Activated CD4-positive, alpha-beta T cell treated with anti-CD3 and anti-CD28 coated beads, Interleukin-2, amount 10 ng/mL, durations not matched to agents 24 days and 14 days (primary cell): ENCODE measurements at regions not wholly inside any gene's neighbourhood (a gene's known extent, or its start where the extent isn't known, plus 50 kb on each side); places are given as distances from the start of the nearest gene placed in this dataset.

Experiments used
- DNase-seq: peaks from one replicate; pipeline ENCODE4 v3.0.0; 2022
- H3K27ac Mint-ChIP-seq: one replicate; pipeline ENCODE4 v1.8.0; 2022; ENCODE audit warnings: mild to moderate bottlenecking, mixed read lengths
- H3K27me3 Mint-ChIP-seq: one replicate; pipeline ENCODE4 v1.8.0; 2022; ENCODE audit warnings: mixed read lengths
- H3K36me3 Mint-ChIP-seq: one replicate; pipeline ENCODE4 v1.8.0; 2022; ENCODE audit warnings: low read depth, mild to moderate bottlenecking, mixed read lengths
- H3K4me1 Mint-ChIP-seq: one replicate; pipeline ENCODE4 v1.8.0; 2021; ENCODE audit warnings: mixed read lengths
- H3K4me3 Mint-ChIP-seq: one replicate; pipeline ENCODE4 v1.8.0; 2022; ENCODE audit warnings: mild to moderate bottlenecking, moderate library complexity, mixed read lengths
- H3K9me3 Mint-ChIP-seq: one replicate; pipeline ENCODE4 v1.8.0; 2021; ENCODE audit warnings: mixed read lengths
- intact Hi-C: fragments of 100-400 bp; cut with micrococcal nuclease; formaldehyde crosslinking; loops from one replicate; pipeline ENCODE4 v1.15.1; 2023

DNA sequence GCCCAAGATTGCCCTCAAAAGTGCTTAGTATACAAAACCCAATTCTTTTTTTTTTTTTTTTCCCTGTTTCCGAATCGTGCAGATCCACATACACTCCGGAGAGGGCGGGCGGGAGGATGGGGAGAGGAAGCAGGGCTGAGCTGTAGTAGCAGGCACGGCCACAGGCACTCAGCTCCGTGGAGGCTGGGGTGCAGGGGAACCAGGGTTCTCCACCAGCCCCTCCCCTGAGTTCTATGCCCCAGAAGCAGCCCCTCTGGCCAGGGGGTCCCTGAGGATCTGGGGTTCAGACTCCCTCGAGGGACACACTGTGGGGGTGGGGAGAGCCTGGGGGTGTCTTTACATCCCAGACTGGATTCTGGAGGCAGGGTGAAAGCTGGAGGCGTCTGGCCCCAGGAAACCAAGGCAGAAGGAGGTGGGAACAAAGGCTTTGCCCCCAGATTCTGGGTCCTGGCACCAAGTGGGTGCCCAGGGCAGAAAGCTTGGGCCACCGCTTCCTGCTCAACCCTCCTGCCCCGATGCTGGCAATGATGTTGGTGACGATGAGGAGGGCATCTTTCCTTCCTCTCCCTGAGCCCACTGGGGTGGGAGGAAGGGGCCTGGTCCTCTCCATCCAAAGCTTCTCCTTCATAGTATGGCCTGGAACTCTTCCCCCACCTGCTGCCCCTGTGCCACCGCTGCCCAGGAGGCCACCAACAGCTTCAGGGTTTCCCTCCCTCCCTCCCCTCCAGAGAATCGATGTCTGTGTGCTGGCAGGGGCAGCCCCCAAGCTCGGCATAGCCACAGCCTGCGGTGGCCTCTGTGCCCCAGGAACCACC lies 106.4 kb upstream of the TARDBP start:
- H3K4me3 Mint-ChIP-seq = no peak overlapping the region
- H3K27me3 Mint-ChIP-seq = peaks cover 16% of the 10 kb centered on the region
- intact Hi-C loops = no loop called here
- no peak for DNase-seq
- H3K36me3 Mint-ChIP-seq = no peaks in the 10 kb centered on the region
- peaks cover 2% of the 10 kb centered on the region for H3K4me1 Mint-ChIP-seq
- no peaks in the 10 kb centered on the region for H3K9me3 Mint-ChIP-seq
- no peak overlapping the region for H3K27ac Mint-ChIP-seq

DNA sequence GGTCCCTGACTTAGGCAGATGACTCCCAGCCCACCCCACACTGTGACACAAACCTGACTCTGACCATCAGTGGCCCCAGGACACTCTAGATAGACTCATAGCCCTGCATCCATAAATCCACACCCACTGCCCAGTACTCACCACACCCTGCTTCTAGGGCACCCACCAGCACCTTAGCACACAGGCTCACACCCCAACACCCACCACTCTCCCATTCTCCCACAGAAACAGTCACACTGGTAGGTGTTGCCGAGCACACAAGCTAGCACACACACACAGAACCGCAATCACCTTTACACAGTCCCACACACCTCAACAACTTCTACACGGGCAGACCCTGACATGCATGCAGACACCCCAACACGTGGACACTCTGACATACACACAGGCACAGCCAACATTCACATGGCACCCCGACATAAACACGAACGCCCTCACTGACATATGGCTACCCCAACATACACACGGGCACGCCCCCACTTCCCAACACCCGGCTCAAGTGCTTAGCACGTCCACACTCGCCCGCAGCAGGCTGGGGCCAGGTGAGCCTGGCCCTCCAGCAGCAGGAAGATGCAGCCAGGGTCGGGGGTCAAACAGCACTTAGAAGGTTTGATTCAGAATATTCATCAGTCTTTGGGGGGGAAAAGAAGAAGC lies 105.5 kb upstream of the TARDBP start:
- H3K36me3 Mint-ChIP-seq = no peaks in the 10 kb centered on the region
- no peak overlapping the region for H3K27ac Mint-ChIP-seq
- H3K4me3 Mint-ChIP-seq = no peak overlapping the region
- no peaks in the 10 kb centered on the region for H3K9me3 Mint-ChIP-seq
- H3K27me3 Mint-ChIP-seq = peaks cover 20% of the 10 kb centered on the region
- H3K4me1 Mint-ChIP-seq = peaks cover 2% of the 10 kb centered on the region
- no peak for DNase-seq
- intact Hi-C loops = no loop called here

- Mint-ChIP-seq H3K4me1 (peaks cover 2% of the 10 kb centered on the region), H3K36me3 (no peaks in the 10 kb centered on the region), H3K27me3 (peaks cover 25% of the 10 kb centered on the region), H3K9me3 (no peaks in the 10 kb centered on the region), H3K4me3 (no peak overlapping the region), H3K27ac (no peak overlapping the region)
- intact Hi-C loops = no loop called here
- no peak for DNase-seq
Measured at GRCh38 chr1:10908266-10908665, 104.2 kb upstream of the TARDBP start.

DNA sequence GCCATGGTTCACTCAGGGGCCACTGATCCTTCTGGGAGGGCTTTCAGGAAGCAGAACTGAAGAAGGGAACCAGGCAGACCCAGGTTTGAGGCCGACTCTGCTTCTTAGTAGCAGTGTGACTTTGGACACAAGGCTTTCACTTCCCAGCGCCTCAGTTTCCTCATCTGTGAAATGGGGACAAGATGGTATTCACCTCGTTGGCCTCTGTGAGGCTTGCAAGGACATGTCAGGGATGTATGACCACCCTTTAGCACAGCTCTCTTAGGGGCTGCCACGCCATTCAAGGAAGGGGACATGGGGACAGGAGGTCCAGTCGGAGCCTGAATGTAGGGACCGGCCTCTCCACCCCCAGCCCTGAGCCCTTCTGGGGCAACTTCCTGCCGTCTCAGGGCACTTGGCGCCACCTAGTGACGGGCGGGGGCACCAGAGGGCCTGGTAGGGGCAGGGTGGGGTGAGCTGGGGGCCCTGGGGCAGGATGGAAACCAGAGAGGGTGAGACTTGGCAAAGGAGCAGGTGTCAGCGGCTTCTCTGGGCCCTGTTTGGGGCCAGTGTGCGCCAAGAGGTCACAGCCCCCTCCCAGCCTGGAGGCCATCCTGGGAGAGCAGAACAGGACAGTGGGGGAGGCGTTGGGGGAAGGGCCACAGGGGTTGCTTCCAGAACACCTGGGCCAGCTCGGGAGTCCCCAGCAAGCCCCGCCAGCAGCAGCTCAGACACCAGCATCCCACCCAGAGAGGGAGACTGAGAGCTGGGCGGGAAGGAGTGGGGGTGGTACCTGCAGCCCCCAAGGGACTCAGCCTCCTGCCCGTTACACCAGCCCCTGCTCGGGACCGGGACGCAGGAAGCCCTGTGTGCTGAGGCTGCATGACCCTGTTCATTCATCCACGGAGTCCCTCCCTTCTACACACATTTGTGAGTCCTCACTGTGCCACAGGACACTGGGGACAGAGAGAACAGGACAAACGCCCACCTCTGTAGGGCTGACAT lies 102.5 kb upstream of the TARDBP start:
- DNase-seq = peak; percentile 89
- Mint-ChIP-seq H3K4me1 (peaks cover 1% of the 10 kb centered on the region), H3K27me3 (peaks cover 26% of the 10 kb centered on the region), H3K27ac (no peak overlapping the region), H3K36me3 (no peaks in the 10 kb centered on the region), H3K9me3 (no peaks in the 10 kb centered on the region), H3K4me3 (no peak overlapping the region)
- intact Hi-C loops = no loop called here

- DNase-seq = no peak
- Mint-ChIP-seq H3K4me3 (no peak overlapping the region), H3K27ac (no peak overlapping the region), H3K27me3 (peaks cover 27% of the 10 kb centered on the region), H3K4me1 (no peaks in the 10 kb centered on the region), H3K36me3 (no peaks in the 10 kb centered on the region), H3K9me3 (no peaks in the 10 kb centered on the region)
- intact Hi-C loops = no loop called here
Measured at GRCh38 chr1:10910681-10911489, 101.6 kb upstream of the TARDBP start.

GRCh38 chr1:10911490-10912166 lies 100.8 kb upstream of the TARDBP start:
- Mint-ChIP-seq H3K9me3 (no peaks in the 10 kb centered on the region), H3K36me3 (no peaks in the 10 kb centered on the region), H3K27me3 (peaks cover 32% of the 10 kb centered on the region), H3K4me1 (no peaks in the 10 kb centered on the region), H3K27ac (no peak overlapping the region), H3K4me3 (no peak overlapping the region)
- intact Hi-C loops = no loop called here
- DNase-seq = no peak

DNA sequence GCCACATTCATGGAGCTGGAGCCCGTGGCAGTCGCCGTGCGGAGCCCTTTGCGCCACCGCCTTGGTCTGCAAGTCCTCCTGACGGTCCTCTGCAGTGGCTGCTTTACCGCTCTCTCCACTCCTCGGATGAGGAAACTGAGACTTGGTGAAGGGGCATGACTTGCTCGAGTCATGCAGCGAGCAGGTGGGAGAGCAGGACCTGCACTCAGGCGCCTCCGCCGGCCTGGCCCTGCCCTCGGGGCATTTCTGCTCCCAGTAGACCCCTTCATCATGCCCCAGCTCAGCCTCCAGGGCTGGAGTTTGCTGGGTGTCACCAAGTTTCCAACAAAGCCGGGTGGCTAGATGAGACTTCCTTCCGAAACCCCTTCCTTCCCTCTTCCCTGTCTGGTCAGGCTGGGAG lies 100.0 kb upstream of the TARDBP start:
- Mint-ChIP-seq H3K36me3 (no peaks in the 10 kb centered on the region), H3K27me3 (peaks cover 33% of the 10 kb centered on the region), H3K4me3 (no peak overlapping the region), H3K27ac (no peak overlapping the region), H3K4me1 (peaks cover 1% of the 10 kb centered on the region), H3K9me3 (no peaks in the 10 kb centered on the region)
- no peak for DNase-seq
- intact Hi-C loops = no loop called here

DNA sequence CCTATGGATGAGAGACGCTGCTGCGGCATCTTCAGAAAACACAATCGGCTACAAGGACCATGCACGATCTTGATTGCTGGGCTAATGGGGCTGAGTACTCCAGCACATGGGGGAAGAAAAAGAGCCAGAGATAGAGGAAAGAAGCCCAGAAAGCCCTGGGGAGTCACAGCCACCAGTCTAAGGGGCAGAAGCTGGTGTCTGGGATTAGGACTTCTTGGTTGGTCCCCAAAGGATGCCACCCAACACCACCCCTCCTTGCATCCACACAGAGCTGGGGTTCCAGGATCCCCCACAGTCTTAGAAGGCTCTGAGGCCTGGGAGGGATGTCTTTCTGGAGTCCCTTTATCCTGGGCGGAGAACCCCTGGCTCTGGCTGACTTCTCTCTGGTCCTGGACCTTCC lies 98.4 kb upstream of the TARDBP start:
- peaks cover 40% of the 10 kb centered on the region for H3K27me3 Mint-ChIP-seq
- DNase-seq = no peak
- no peak overlapping the region for H3K4me3 Mint-ChIP-seq
- no peaks in the 10 kb centered on the region for H3K36me3 Mint-ChIP-seq
- no peaks in the 10 kb centered on the region for H3K9me3 Mint-ChIP-seq
- peaks cover 8% of the 10 kb centered on the region for H3K4me1 Mint-ChIP-seq
- intact Hi-C loops = no loop called here
- H3K27ac Mint-ChIP-seq = no peak overlapping the region

GRCh38 chr1:10915594-10915993 lies 96.9 kb upstream of the TARDBP start:
- no peak overlapping the region for H3K27ac Mint-ChIP-seq
- H3K36me3 Mint-ChIP-seq = no peaks in the 10 kb centered on the region
- no peak for DNase-seq
- no peak overlapping the region for H3K4me3 Mint-ChIP-seq
- H3K27me3 Mint-ChIP-seq = peaks cover 41% of the 10 kb centered on the region
- peaks cover 8% of the 10 kb centered on the region for H3K4me1 Mint-ChIP-seq
- no peaks in the 10 kb centered on the region for H3K9me3 Mint-ChIP-seq
- intact Hi-C loops = no loop called here

DNA sequence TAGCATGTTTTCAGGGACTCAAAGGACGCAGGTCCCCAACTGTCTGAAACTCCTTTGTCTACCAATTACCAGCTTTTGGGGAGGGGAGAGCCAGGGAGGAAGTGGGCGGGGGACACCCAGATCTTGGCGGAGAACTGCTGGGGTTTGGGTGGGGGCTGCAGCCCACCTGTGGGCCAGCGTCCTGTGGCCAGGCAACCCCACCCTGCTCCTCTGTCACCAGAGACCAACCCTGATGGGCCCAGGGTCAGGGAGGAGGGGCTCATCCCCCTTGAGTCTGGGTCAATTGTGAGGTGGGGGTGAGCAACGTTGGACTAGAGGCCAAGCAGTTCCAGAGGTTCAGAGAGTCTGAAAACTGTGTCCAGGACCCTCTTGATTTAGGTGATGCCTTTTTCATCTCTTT lies 96.1 kb upstream of the TARDBP start:
- Mint-ChIP-seq H3K4me3 (no peak overlapping the region), H3K9me3 (no peaks in the 10 kb centered on the region), H3K4me1 (peaks cover 8% of the 10 kb centered on the region), H3K36me3 (no peaks in the 10 kb centered on the region), H3K27me3 (peaks cover 45% of the 10 kb centered on the region), H3K27ac (no peak overlapping the region)
- DNase-seq = no peak
- intact Hi-C loops = no loop called here

DNA sequence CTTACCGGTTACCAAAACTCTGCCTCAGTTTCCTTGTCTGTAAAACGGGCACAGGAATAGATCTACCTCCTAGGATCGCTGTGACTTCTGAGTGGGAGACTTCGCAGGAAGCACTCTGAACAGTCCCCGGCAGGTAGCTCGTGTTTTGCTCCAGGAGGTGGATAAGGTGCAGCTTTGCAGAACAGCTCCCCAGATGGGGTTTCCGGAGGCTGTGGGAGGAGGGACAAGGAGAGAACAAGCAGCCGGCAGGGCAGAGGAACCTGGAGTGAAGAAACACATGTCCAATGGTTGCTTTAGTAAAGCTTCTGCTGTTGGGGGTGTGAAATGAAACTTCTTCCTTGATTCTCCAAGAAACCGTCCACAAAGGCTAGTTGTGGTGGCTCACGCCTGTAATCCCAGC lies 95.5 kb upstream of the TARDBP start:
- Mint-ChIP-seq H3K27me3 (peaks cover 42% of the 10 kb centered on the region), H3K36me3 (no peaks in the 10 kb centered on the region), H3K9me3 (no peaks in the 10 kb centered on the region), H3K4me3 (no peak overlapping the region), H3K4me1 (peaks cover 9% of the 10 kb centered on the region), H3K27ac (no peak overlapping the region)
- DNase-seq = peak; percentile 57
- intact Hi-C loops = no loop called here

GRCh38 chr1:10917513-10918454 lies 94.7 kb upstream of the TARDBP start:
- DNase-seq = peak; percentile 55
- H3K27ac Mint-ChIP-seq = no peak overlapping the region
- intact Hi-C loops = no loop called here
- H3K27me3 Mint-ChIP-seq = peaks cover 42% of the 10 kb centered on the region
- peaks cover 11% of the 10 kb centered on the region for H3K4me1 Mint-ChIP-seq
- H3K36me3 Mint-ChIP-seq = no peaks in the 10 kb centered on the region
- no peaks in the 10 kb centered on the region for H3K9me3 Mint-ChIP-seq
- H3K4me3 Mint-ChIP-seq = no peak overlapping the region
